ENCODE measurements at regions not wholly inside any gene's neighbourhood (a gene's known extent, or its start where the extent isn't known, plus 50 kb on each side); places are given as distances from the start of the nearest gene placed in this dataset.

- H3K4ac ChIP-seq (ENCODE audit: low read depth in 1 of 2, low read length in 2 of 2) = no peak overlapping the region
- no peak overlapping the region for H3K14ac ChIP-seq (ENCODE audit: low read length in 2 of 2)
- H2AFZ ChIP-seq (ENCODE audit: low read depth, low read length) = no peak overlapping the region
- no peak overlapping the region for H2BK5ac ChIP-seq (ENCODE audit: low read depth, low read length, poor library complexity, severe bottlenecking)
- H3K23ac ChIP-seq (ENCODE audit: low read length in 2 of 2) = no peak overlapping the region
- no CpG with 5 or more reads among the region's 2 CpGs for WGBS
- no peaks in the 10 kb centered on the region for H3K4me1 ChIP-seq (ENCODE audit: control insufficient read depth, insufficient read depth, low read depth, low read length)
- no peak overlapping the region for H2BK120ac ChIP-seq (ENCODE audit: low read depth, low read length)
- no peak overlapping the region for H2AK5ac ChIP-seq (ENCODE audit: low read length, severe bottlenecking)
- no peak overlapping the region for H3K27ac ChIP-seq (ENCODE audit: low read length, poor library complexity, severe bottlenecking)
- no peak overlapping the region for H4K91ac ChIP-seq (ENCODE audit: low read length)
- H2BK15ac ChIP-seq (ENCODE audit: low read depth, poor library complexity, severe bottlenecking) = no peak overlapping the region
- H4K8ac ChIP-seq (ENCODE audit: low read length) = no peak overlapping the region
- H3K36me3 ChIP-seq (ENCODE audit: control insufficient read depth in 1 of 2, insufficient read depth in 2 of 2, low read depth in 1 of 2, low read length in 2 of 2) = no peaks in the 10 kb centered on the region
- H3K79me1 ChIP-seq (replicated peaks; ENCODE audit: low read length, poor library complexity, severe bottlenecking) = no peaks in the 10 kb centered on the region
- no peak overlapping the region for H3K4me2 ChIP-seq (ENCODE audit: low read length, poor library complexity, severe bottlenecking)
- peaks cover 11% of the 10 kb centered on the region for H3K9me3 ChIP-seq (ENCODE audit: control insufficient read depth, low read length)
- no peak overlapping the region for H2BK12ac ChIP-seq (ENCODE audit: low read length in 2 of 2)
- no peak overlapping the region for H3K4me3 ChIP-seq (ENCODE audit: insufficient read depth in 1 of 2, low read depth in 1 of 2, low read length in 2 of 2)
- H3K18ac ChIP-seq (ENCODE audit: low read depth in 1 of 2, low read length in 2 of 2) = no peak overlapping the region
- DNase-seq = no peak
- no peaks in the 10 kb centered on the region for H3K27me3 ChIP-seq (ENCODE audit: control insufficient read depth in 1 of 2, insufficient read depth in 1 of 2, low read length in 2 of 2)
- no peak overlapping the region for H3K9ac ChIP-seq (ENCODE audit: low read length)
Observed at GRCh38 chr10:27433976-27434375, 70.1 kb upstream of the RAB18 start.

GRCh38 chr10:27426948-27427467, 77.1 kb upstream of the RAB18 start:
- H2BK5ac ChIP-seq (ENCODE audit: low read depth, low read length, poor library complexity, severe bottlenecking) = no peak overlapping the region
- no peak overlapping the region for H2AFZ ChIP-seq (ENCODE audit: low read depth, low read length)
- no peak overlapping the region for H2BK12ac ChIP-seq (ENCODE audit: low read length in 2 of 2)
- H3K4ac ChIP-seq (ENCODE audit: low read depth in 1 of 2, low read length in 2 of 2) = no peak overlapping the region
- H3K4me3 ChIP-seq (ENCODE audit: insufficient read depth in 1 of 2, low read depth in 1 of 2, low read length in 2 of 2) = no peak overlapping the region
- no peak overlapping the region for H4K91ac ChIP-seq (ENCODE audit: low read length)
- H3K9me3 ChIP-seq (ENCODE audit: control insufficient read depth, low read length) = peaks cover 14% of the 10 kb centered on the region
- DNase-seq = no peak
- H3K79me1 ChIP-seq (replicated peaks; ENCODE audit: low read length, poor library complexity, severe bottlenecking) = no peaks in the 10 kb centered on the region
- no peak overlapping the region for H3K23ac ChIP-seq (ENCODE audit: low read length in 2 of 2)
- WGBS = 83% methylated on average over 1 of the region's 2 CpGs
- H3K4me1 ChIP-seq (ENCODE audit: control insufficient read depth, insufficient read depth, low read depth, low read length) = no peaks in the 10 kb centered on the region
- H3K27ac ChIP-seq (ENCODE audit: low read length, poor library complexity, severe bottlenecking) = no peak overlapping the region
- H3K18ac ChIP-seq (ENCODE audit: low read depth in 1 of 2, low read length in 2 of 2) = no peak overlapping the region
- H3K36me3 ChIP-seq (ENCODE audit: control insufficient read depth in 1 of 2, insufficient read depth in 2 of 2, low read depth in 1 of 2, low read length in 2 of 2) = no peaks in the 10 kb centered on the region
- H3K14ac ChIP-seq (ENCODE audit: low read length in 2 of 2) = no peak overlapping the region
- H4K8ac ChIP-seq (ENCODE audit: low read length) = no peak overlapping the region
- H3K9ac ChIP-seq (ENCODE audit: low read length) = no peak overlapping the region
- H3K27me3 ChIP-seq (ENCODE audit: control insufficient read depth in 1 of 2, insufficient read depth in 1 of 2, low read length in 2 of 2) = peaks cover 0 to 8% of the 10 kb centered on the region in 2 experiments
- H3K4me2 ChIP-seq (ENCODE audit: low read length, poor library complexity, severe bottlenecking) = no peak overlapping the region
- H2BK120ac ChIP-seq (ENCODE audit: low read depth, low read length) = no peak overlapping the region
- H2BK15ac ChIP-seq (ENCODE audit: low read depth, poor library complexity, severe bottlenecking) = no peak overlapping the region
- no peak overlapping the region for H2AK5ac ChIP-seq (ENCODE audit: low read length, severe bottlenecking)

GRCh38 chr10:27413831-27414348, 90.2 kb upstream of the RAB18 start:
- Histone ChIP-seq H2BK12ac (ENCODE audit: low read length in 2 of 2) (no peak overlapping the region), H2BK5ac (ENCODE audit: low read depth, low read length, poor library complexity, severe bottlenecking) (no peak overlapping the region), H3K4ac (ENCODE audit: low read depth in 1 of 2, low read length in 2 of 2) (no peak overlapping the region), H3K9me3 (ENCODE audit: control insufficient read depth, low read length) (no peaks in the 10 kb centered on the region), H3K4me2 (ENCODE audit: low read length, poor library complexity, severe bottlenecking) (no peak overlapping the region), H3K23ac (ENCODE audit: low read length in 2 of 2) (no peak overlapping the region), H2BK120ac (ENCODE audit: low read depth, low read length) (no peak overlapping the region), H3K18ac (ENCODE audit: low read depth in 1 of 2, low read length in 2 of 2) (no peak overlapping the region), H3K27ac (ENCODE audit: low read length, poor library complexity, severe bottlenecking) (no peak overlapping the region), H3K36me3 (ENCODE audit: control insufficient read depth in 1 of 2, insufficient read depth in 2 of 2, low read depth in 1 of 2, low read length in 2 of 2) (no peaks in the 10 kb centered on the region), H3K9ac (ENCODE audit: low read length) (no peak overlapping the region), H4K8ac (ENCODE audit: low read length) (no peak overlapping the region), H3K27me3 (ENCODE audit: control insufficient read depth in 1 of 2, insufficient read depth in 1 of 2, low read length in 2 of 2) (peaks cover 0 to 15% of the 10 kb centered on the region in 2 experiments), H3K79me1 (replicated peaks; ENCODE audit: low read length, poor library complexity, severe bottlenecking) (no peaks in the 10 kb centered on the region), H3K4me3 (ENCODE audit: insufficient read depth in 1 of 2, low read depth in 1 of 2, low read length in 2 of 2) (no peak overlapping the region), H3K14ac (ENCODE audit: low read length in 2 of 2) (no peak overlapping the region), H4K91ac (ENCODE audit: low read length) (no peak overlapping the region), H2AFZ (ENCODE audit: low read depth, low read length) (no peak overlapping the region), H2AK5ac (ENCODE audit: low read length, severe bottlenecking) (no peak overlapping the region), H3K4me1 (ENCODE audit: control insufficient read depth, insufficient read depth, low read depth, low read length) (no peaks in the 10 kb centered on the region), H2BK15ac (ENCODE audit: low read depth, poor library complexity, severe bottlenecking) (no peak overlapping the region)
- no peak for DNase-seq
- 92% methylated on average over 34 of the region's 34 CpGs for WGBS

- Histone ChIP-seq H2AK5ac (ENCODE audit: low read length, severe bottlenecking) (no peak overlapping the region), H3K4me3 (ENCODE audit: insufficient read depth in 1 of 2, low read depth in 1 of 2, low read length in 2 of 2) (no peak overlapping the region), H3K4me1 (ENCODE audit: control insufficient read depth, insufficient read depth, low read depth, low read length) (no peaks in the 10 kb centered on the region), H3K14ac (ENCODE audit: low read length in 2 of 2) (no peak overlapping the region), H2BK15ac (ENCODE audit: low read depth, poor library complexity, severe bottlenecking) (no peak overlapping the region), H2AFZ (ENCODE audit: low read depth, low read length) (no peak overlapping the region), H3K9ac (ENCODE audit: low read length) (no peak overlapping the region), H4K8ac (ENCODE audit: low read length) (no peak overlapping the region), H3K79me1 (replicated peaks; ENCODE audit: low read length, poor library complexity, severe bottlenecking) (no peaks in the 10 kb centered on the region), H3K27me3 (ENCODE audit: control insufficient read depth in 1 of 2, insufficient read depth in 1 of 2, low read length in 2 of 2) (peaks cover 0 to 15% of the 10 kb centered on the region in 2 experiments), H3K9me3 (ENCODE audit: control insufficient read depth, low read length) (no peaks in the 10 kb centered on the region), H3K18ac (ENCODE audit: low read depth in 1 of 2, low read length in 2 of 2) (no peak overlapping the region), H2BK5ac (ENCODE audit: low read depth, low read length, poor library complexity, severe bottlenecking) (no peak overlapping the region), H2BK12ac (ENCODE audit: low read length in 2 of 2) (no peak overlapping the region), H2BK120ac (ENCODE audit: low read depth, low read length) (no peak overlapping the region), H3K4ac (ENCODE audit: low read depth in 1 of 2, low read length in 2 of 2) (no peak overlapping the region), H3K36me3 (ENCODE audit: control insufficient read depth in 1 of 2, insufficient read depth in 2 of 2, low read depth in 1 of 2, low read length in 2 of 2) (no peaks in the 10 kb centered on the region), H3K23ac (ENCODE audit: low read length in 2 of 2) (no peak overlapping the region), H3K4me2 (ENCODE audit: low read length, poor library complexity, severe bottlenecking) (no peak overlapping the region), H4K91ac (ENCODE audit: low read length) (no peak overlapping the region), H3K27ac (ENCODE audit: low read length, poor library complexity, severe bottlenecking) (no peak overlapping the region)
- DNase-seq = no peak
- WGBS = 94% methylated on average over 28 of the region's 28 CpGs
Observed at GRCh38 chr10:27413387-27413786, 90.7 kb upstream of the RAB18 start.

Data from mesenchymal stem cell (in vitro differentiated cells and primary cell).